ENCODE measurements at regions not wholly inside any gene's neighbourhood (a gene's known extent, or its start where the extent isn't known, plus 50 kb on each side); places are given as distances from the start of the nearest gene placed in this dataset.

- TF ChIP-seq, protein P1, sequence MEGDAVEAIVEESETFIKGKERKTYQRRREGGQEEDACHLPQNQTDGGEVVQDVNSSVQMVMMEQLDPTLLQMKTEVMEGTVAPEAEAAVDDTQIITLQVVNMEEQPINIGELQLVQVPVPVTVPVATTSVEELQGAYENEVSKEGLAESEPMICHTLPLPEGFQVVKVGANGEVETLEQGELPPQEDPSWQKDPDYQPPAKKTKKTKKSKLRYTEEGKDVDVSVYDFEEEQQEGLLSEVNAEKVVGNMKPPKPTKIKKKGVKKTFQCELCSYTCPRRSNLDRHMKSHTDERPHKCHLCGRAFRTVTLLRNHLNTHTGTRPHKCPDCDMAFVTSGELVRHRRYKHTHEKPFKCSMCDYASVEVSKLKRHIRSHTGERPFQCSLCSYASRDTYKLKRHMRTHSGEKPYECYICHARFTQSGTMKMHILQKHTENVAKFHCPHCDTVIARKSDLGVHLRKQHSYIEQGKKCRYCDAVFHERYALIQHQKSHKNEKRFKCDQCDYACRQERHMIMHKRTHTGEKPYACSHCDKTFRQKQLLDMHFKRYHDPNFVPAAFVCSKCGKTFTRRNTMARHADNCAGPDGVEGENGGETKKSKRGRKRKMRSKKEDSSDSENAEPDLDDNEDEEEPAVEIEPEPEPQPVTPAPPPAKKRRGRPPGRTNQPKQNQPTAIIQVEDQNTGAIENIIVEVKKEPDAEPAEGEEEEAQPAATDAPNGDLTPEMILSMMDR (IDR thresholded peaks at IDR 0.05) = no peak
- TF ChIP-seq POLR2AphosphoS5 (IDR thresholded peaks at IDR 0.05) (no peak), POLR2A (IDR thresholded peaks at IDR 0.05) (no peak), EP300 (IDR thresholded peaks at IDR 0.05) (no peak)
Observed at GRCh38 chr2:7849531-7849930, 832.3 kb upstream of the ID2 start.
